Smooth muscle cell (in vitro differentiated cells): ENCODE measurements at regions not wholly inside any gene's neighbourhood (a gene's known extent, or its start where the extent isn't known, plus 50 kb on each side); places are given as distances from the start of the nearest gene placed in this dataset.

Source experiments
- DNase-seq: peaks from one replicate; lab custom pipeline; 2025; ENCODE audit not compliant: unreplicated experiment; lab: John Stamatoyannopoulos, UW
- H2AFZ ChIP-seq: fragments of 200-600 bp; sonication (generic); 2 replicates; pipeline ENCODE4 v1.6.0; 2016; ENCODE audit warnings: antibody characterized with exemption, low read depth, mild to moderate bottlenecking
- H3F3A ChIP-seq: fragments of 200-600 bp; sonication (generic); 2 replicates; pipeline ENCODE4 v1.6.0; 2017; ENCODE audit warnings: antibody characterized with exemption, low read depth
- H3K27ac ChIP-seq: fragments of 200-600 bp; sonication (generic); 2 replicates; pipeline ENCODE4 v1.5.1; 2016; ENCODE audit warnings: low read depth, mild to moderate bottlenecking
- H3K27me3 ChIP-seq: fragments of 200-600 bp; sonication (generic); 2 replicates; pipeline ENCODE4 v1.6.1; 2016; ENCODE audit warnings: low read depth, mild to moderate bottlenecking
- H3K36me3 ChIP-seq: fragments of 200-600 bp; sonication (generic); 2 replicates; pipeline ENCODE4 v1.5.1; 2016; ENCODE audit warnings: low read depth
- H3K4me1 ChIP-seq: fragments of 200-600 bp; sonication (generic); 2 replicates; pipeline ENCODE4 v1.5.1; 2016; ENCODE audit warnings: low read depth
- H3K4me2 ChIP-seq: fragments of 200-600 bp; sonication (generic); 2 replicates; pipeline ENCODE4 v1.6.0; 2016; ENCODE audit warnings: mild to moderate bottlenecking
- H3K4me3 ChIP-seq: fragments of 200-600 bp; sonication (generic); 2 replicates; pipeline ENCODE4 v1.5.1; 2016; ENCODE audit warnings: mild to moderate bottlenecking
- H3K79me2 ChIP-seq: fragments of 200-600 bp; sonication (generic); 2 replicates; pipeline ENCODE4 v1.6.0; 2016; ENCODE audit warnings: low read depth, mild to moderate bottlenecking
- H3K9ac ChIP-seq: fragments of 200-600 bp; sonication (generic); 2 replicates; pipeline ENCODE4 v1.6.0; 2016; ENCODE audit warnings: low read depth
- H3K9me3 ChIP-seq: fragments of 200-600 bp; sonication (generic); replicated peaks from 2 replicates; pipeline ENCODE4 v1.5.1; 2016; ENCODE audit warnings: low read depth
- H4K20me1 ChIP-seq: fragments of 200-600 bp; sonication (generic); 2 replicates; pipeline ENCODE4 v1.6.0; 2016; ENCODE audit warnings: low read depth
- WGBS: methylation state at CpG from one replicate; pipeline ENCODE4 v1.1.7; 2016; ENCODE audit warnings: low lambda C conversion rate; 5-methylcytosine and 5-hydroxymethylcytosine counted together
- TF ChIP-seq, protein P1 (sequence below): fragments of 200-600 bp; sonication (generic); IDR thresholded peaks from 2 replicates; pipeline ENCODE4 v1.5.1; 2017; ENCODE audit warnings: borderline replicate concordance, mild to moderate bottlenecking, antibody characterized with exemption; ENCODE audit not compliant: insufficient read depth, poor library complexity, severe bottlenecking

DNA sequence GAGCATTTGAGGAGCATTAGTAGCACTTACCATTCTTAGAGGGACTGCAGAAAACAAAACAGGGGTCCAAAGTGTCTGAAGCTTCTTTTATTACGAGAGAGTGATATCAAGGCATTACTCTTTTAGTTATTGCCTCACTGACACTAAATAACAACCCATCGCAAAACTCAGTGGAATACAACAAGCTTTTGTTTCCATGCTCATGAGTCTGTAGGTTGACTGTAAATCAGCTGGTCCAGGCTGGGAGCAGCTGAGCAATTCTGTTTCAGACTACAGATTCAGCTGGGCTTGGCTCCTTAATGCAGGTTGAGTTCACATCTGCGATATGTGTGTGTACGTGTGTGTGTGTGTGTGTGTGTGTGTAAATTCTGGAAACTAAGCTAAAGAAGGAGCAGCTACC is 501.8 kb upstream of the PKDCC start:
- WGBS, result 60% methylated on average over 4 of the region's 4 CpGs
- no peaks in the 10 kb centered on the region for H3K79me2 ChIP-seq
- H3K4me2 ChIP-seq, result no peak overlapping the region
- no peak overlapping the region for H3K27ac ChIP-seq
- no peak overlapping the region for H3K4me3 ChIP-seq
- no peaks in the 10 kb centered on the region for H3K27me3 ChIP-seq
- no peak overlapping the region for H2AFZ ChIP-seq
- no peaks in the 10 kb centered on the region for H4K20me1 ChIP-seq
- DNase-seq, result no peak
- H3K4me1 ChIP-seq, result no peaks in the 10 kb centered on the region
- no peak overlapping the region for H3K9ac ChIP-seq
- H3F3A ChIP-seq, result no peaks in the 10 kb centered on the region
- TF ChIP-seq, protein P1, sequence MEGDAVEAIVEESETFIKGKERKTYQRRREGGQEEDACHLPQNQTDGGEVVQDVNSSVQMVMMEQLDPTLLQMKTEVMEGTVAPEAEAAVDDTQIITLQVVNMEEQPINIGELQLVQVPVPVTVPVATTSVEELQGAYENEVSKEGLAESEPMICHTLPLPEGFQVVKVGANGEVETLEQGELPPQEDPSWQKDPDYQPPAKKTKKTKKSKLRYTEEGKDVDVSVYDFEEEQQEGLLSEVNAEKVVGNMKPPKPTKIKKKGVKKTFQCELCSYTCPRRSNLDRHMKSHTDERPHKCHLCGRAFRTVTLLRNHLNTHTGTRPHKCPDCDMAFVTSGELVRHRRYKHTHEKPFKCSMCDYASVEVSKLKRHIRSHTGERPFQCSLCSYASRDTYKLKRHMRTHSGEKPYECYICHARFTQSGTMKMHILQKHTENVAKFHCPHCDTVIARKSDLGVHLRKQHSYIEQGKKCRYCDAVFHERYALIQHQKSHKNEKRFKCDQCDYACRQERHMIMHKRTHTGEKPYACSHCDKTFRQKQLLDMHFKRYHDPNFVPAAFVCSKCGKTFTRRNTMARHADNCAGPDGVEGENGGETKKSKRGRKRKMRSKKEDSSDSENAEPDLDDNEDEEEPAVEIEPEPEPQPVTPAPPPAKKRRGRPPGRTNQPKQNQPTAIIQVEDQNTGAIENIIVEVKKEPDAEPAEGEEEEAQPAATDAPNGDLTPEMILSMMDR, result no peak
- H3K9me3 ChIP-seq, result no peaks in the 10 kb centered on the region
- no peaks in the 10 kb centered on the region for H3K36me3 ChIP-seq

GRCh38 chr2:41568648-41569047 is 479.2 kb upstream of the PKDCC start:
- Histone ChIP-seq H3K4me2 (no peak overlapping the region), H3K4me3 (no peak overlapping the region), H3K9me3 (no peaks in the 10 kb centered on the region), H4K20me1 (no peaks in the 10 kb centered on the region), H3F3A (no peaks in the 10 kb centered on the region), H2AFZ (no peak overlapping the region), H3K27ac (no peak overlapping the region), H3K4me1 (no peaks in the 10 kb centered on the region), H3K9ac (no peak overlapping the region), H3K79me2 (no peaks in the 10 kb centered on the region), H3K27me3 (no peaks in the 10 kb centered on the region), H3K36me3 (no peaks in the 10 kb centered on the region)
- 72% methylated on average over 1 of the region's 1 CpG for WGBS
- no peak for DNase-seq
- TF ChIP-seq, protein P1, result no peak

- no peaks in the 10 kb centered on the region for H3K27me3 ChIP-seq
- H2AFZ ChIP-seq, result no peak overlapping the region
- no peak overlapping the region for H3K4me2 ChIP-seq
- no peaks in the 10 kb centered on the region for H3K9me3 ChIP-seq
- no peaks in the 10 kb centered on the region for H3K79me2 ChIP-seq
- H3K9ac ChIP-seq, result no peak overlapping the region
- no peaks in the 10 kb centered on the region for H3K4me1 ChIP-seq
- no peak for DNase-seq
- no peaks in the 10 kb centered on the region for H3K36me3 ChIP-seq
- TF ChIP-seq, protein P1, result no peak
- no peaks in the 10 kb centered on the region for H4K20me1 ChIP-seq
- WGBS, result 73% methylated on average over 3 of the region's 3 CpGs
- H3F3A ChIP-seq, result no peaks in the 10 kb centered on the region
- no peak overlapping the region for H3K4me3 ChIP-seq
- no peak overlapping the region for H3K27ac ChIP-seq
Observed at GRCh38 chr2:41572154-41572553, 475.7 kb upstream of the PKDCC start.

- Histone ChIP-seq H3F3A (no peaks in the 10 kb centered on the region), H4K20me1 (no peaks in the 10 kb centered on the region), H3K9me3 (no peaks in the 10 kb centered on the region), H2AFZ (no peak overlapping the region), H3K4me3 (no peak overlapping the region), H3K36me3 (no peaks in the 10 kb centered on the region), H3K27ac (no peak overlapping the region), H3K9ac (no peak overlapping the region), H3K79me2 (no peaks in the 10 kb centered on the region), H3K4me2 (no peak overlapping the region), H3K4me1 (no peaks in the 10 kb centered on the region), H3K27me3 (no peaks in the 10 kb centered on the region)
- 82% methylated on average over 2 of the region's 2 CpGs for WGBS
- DNase-seq, result no peak
- TF ChIP-seq, protein P1, result no peak
Observed at GRCh38 chr2:41576423-41576822, 471.4 kb upstream of the PKDCC start.
